ENCODE measurements at regions not wholly inside any gene's neighbourhood (a gene's known extent, or its start where the extent isn't known, plus 50 kb on each side); places are given as distances from the start of the nearest gene placed in this dataset.
A peak's percentile ranks its signal among the peaks of the same experiment; 100 is the strongest.

GRCh38 chr14:37864861-37865718 lies 269.7 kb downstream of the TTC6 start (continued):
- TF ChIP-seq, protein P1, sequence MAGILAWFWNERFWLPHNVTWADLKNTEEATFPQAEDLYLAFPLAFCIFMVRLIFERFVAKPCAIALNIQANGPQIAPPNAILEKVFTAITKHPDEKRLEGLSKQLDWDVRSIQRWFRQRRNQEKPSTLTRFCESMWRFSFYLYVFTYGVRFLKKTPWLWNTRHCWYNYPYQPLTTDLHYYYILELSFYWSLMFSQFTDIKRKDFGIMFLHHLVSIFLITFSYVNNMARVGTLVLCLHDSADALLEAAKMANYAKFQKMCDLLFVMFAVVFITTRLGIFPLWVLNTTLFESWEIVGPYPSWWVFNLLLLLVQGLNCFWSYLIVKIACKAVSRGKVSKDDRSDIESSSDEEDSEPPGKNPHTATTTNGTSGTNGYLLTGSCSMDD (CRISPR knock-in tag; IDR thresholded peaks at IDR 0.05): no peak
- TF ChIP-seq YEATS2 (CRISPR knock-in tag; IDR thresholded peaks at IDR 0.05; ENCODE audit: borderline replicate concordance): peak; percentile 75
- TF ChIP-seq RARA (CRISPR knock-in tag; IDR thresholded peaks at IDR 0.05): peak; percentile 97
- TF ChIP-seq, protein P2, sequence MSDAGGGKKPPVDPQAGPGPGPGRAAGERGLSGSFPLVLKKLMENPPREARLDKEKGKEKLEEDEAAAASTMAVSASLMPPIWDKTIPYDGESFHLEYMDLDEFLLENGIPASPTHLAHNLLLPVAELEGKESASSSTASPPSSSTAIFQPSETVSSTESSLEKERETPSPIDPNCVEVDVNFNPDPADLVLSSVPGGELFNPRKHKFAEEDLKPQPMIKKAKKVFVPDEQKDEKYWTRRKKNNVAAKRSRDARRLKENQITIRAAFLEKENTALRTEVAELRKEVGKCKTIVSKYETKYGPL (CRISPR knock-in tag; IDR thresholded peaks at IDR 0.05): no peak
- peak; percentile 81 for TF ChIP-seq KLF12 (CRISPR knock-in tag; IDR thresholded peaks at IDR 0.05; ENCODE audit: borderline replicate concordance)
- peak; percentile 65; the same call in 1 of the 2 replicates for TF ChIP-seq ZNF816 (CRISPR knock-in tag; IDR thresholded peaks at IDR 0.05; ENCODE audit: borderline replicate concordance)
- peak; percentile 98 for TF ChIP-seq KLF6 (CRISPR knock-in tag; IDR thresholded peaks at IDR 0.05)
- TF ChIP-seq, protein P3, sequence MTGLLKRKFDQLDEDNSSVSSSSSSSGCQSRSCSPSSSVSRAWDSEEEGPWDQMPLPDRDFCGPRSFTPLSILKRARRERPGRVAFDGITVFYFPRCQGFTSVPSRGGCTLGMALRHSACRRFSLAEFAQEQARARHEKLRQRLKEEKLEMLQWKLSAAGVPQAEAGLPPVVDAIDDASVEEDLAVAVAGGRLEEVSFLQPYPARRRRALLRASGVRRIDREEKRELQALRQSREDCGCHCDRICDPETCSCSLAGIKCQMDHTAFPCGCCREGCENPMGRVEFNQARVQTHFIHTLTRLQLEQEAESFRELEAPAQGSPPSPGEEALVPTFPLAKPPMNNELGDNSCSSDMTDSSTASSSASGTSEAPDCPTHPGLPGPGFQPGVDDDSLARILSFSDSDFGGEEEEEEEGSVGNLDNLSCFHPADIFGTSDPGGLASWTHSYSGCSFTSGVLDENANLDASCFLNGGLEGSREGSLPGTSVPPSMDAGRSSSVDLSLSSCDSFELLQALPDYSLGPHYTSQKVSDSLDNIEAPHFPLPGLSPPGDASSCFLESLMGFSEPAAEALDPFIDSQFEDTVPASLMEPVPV (CRISPR knock-in tag; IDR thresholded peaks at IDR 0.05): peak; percentile 94; the same call in 1 of the 2 replicates
- peak; percentile 76 for TF ChIP-seq ELF1 (CRISPR knock-in tag; IDR thresholded peaks at IDR 0.05)
- no peak for TF ChIP-seq ZNF30 (CRISPR knock-in tag; IDR thresholded peaks at IDR 0.05)
- TF ChIP-seq RBAK (CRISPR knock-in tag; IDR thresholded peaks at IDR 0.05): no peak; the same call in 1 of the 2 replicates
- peak; percentile 92; the same call in 1 of the 2 replicates for TF ChIP-seq RFXANK (CRISPR knock-in tag; IDR thresholded peaks at IDR 0.05)
- TF ChIP-seq ZNF326 (CRISPR knock-in tag; IDR thresholded peaks at IDR 0.05; ENCODE audit: borderline replicate concordance): no peak; the same call in 1 of the 2 replicates
- peak; percentile 100 for TF ChIP-seq KDM3A (CRISPR knock-in tag; IDR thresholded peaks at IDR 0.05; ENCODE audit: low read depth)
- TF ChIP-seq PHF5A (CRISPR knock-in tag; IDR thresholded peaks at IDR 0.05; ENCODE audit: low read depth, unreplicated experiment): peak; percentile 99
- peak; percentile 90 for TF ChIP-seq U2AF1 (optimal IDR thresholded peaks at IDR 0.05; ENCODE audit: low read depth, low read length)
- no peak for TF ChIP-seq ZNF597 (CRISPR knock-in tag; IDR thresholded peaks at IDR 0.05)
- TF ChIP-seq BRCA1 (CRISPR knock-in tag; IDR thresholded peaks at IDR 0.05): 0 out of 2 replicates have a peak, but pooled peaks have one; percentile 26
- TF ChIP-seq PAWR (CRISPR knock-in tag; IDR thresholded peaks at IDR 0.05; ENCODE audit: borderline replicate concordance): no peak
- no peak for TF ChIP-seq PHB2 (IDR thresholded peaks at IDR 0.05; ENCODE audit: partially characterized antibody)
- TF ChIP-seq IKZF5 (CRISPR knock-in tag; IDR thresholded peaks at IDR 0.05): peak; percentile 99
- TF ChIP-seq NPAS2 (CRISPR knock-in tag; IDR thresholded peaks at IDR 0.05; ENCODE audit: borderline replicate concordance): no peak; the same call in 1 of the 2 replicates
- TF ChIP-seq ZBTB25 (CRISPR knock-in tag; IDR thresholded peaks at IDR 0.05): peak; percentile 98
